AG09319 (cell line): ENCODE measurements at regions not wholly inside any gene's neighbourhood (a gene's known extent, or its start where the extent isn't known, plus 50 kb on each side); places are given as distances from the start of the nearest gene placed in this dataset.

Experiments
- DNase-seq: peaks from one replicate; pipeline ENCODE4 v3.0.0-alpha.2; 2010; ENCODE audit warnings: low read depth; ENCODE audit errors: extremely low read depth
- TF ChIP-seq, protein P1 (sequence below): IDR thresholded peaks from 2 replicates; pipeline ENCODE4 v1.5.1; 2011; ENCODE audit warnings: low read depth, mild to moderate bottlenecking, inconsistent platforms, low read length, moderate library complexity

DNA sequence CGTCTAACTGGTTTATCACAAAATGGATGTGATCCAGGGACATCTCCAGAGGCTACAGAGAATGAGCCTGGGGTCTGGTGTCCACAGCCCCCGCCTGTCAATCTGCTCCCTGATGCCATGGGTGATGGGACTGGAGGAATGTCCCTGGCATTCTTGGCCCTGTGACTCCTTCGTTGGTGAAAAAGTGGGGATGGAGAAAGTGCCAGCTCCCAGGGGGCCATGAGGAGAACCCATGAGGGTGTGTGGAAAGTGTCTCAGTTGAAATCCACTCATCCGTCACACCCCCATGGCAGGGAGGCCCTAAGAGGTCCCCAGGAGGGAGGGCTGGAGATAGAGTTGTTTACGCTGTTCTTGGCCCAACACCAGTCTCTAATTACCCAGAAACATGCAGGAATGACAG lies 322.0 kb downstream of the CTTN start:
- TF ChIP-seq, protein P1, sequence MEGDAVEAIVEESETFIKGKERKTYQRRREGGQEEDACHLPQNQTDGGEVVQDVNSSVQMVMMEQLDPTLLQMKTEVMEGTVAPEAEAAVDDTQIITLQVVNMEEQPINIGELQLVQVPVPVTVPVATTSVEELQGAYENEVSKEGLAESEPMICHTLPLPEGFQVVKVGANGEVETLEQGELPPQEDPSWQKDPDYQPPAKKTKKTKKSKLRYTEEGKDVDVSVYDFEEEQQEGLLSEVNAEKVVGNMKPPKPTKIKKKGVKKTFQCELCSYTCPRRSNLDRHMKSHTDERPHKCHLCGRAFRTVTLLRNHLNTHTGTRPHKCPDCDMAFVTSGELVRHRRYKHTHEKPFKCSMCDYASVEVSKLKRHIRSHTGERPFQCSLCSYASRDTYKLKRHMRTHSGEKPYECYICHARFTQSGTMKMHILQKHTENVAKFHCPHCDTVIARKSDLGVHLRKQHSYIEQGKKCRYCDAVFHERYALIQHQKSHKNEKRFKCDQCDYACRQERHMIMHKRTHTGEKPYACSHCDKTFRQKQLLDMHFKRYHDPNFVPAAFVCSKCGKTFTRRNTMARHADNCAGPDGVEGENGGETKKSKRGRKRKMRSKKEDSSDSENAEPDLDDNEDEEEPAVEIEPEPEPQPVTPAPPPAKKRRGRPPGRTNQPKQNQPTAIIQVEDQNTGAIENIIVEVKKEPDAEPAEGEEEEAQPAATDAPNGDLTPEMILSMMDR = no peak
- no peak for DNase-seq

DNA sequence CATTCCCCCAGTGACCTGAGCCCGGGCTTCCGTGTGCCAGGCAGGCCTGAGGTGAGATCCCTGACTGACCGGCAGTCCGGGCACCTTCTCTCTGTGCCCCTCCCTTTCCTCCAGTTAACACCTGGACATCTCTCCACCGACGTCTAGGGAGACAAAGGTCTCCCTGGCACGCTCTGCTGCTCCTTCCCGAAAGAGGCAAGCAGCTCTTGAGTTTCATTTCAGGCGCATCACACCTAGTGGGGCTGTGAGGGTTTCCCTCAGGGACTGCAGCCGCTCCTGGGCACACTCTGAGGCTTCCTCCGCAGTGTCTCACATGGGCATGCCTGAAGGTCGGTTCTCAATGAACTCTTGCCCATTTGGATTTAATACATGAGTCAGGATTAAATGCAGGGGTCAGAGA lies 322.7 kb downstream of the CTTN start:
- DNase-seq = no peak
- TF ChIP-seq, protein P1 = no peak

DNA sequence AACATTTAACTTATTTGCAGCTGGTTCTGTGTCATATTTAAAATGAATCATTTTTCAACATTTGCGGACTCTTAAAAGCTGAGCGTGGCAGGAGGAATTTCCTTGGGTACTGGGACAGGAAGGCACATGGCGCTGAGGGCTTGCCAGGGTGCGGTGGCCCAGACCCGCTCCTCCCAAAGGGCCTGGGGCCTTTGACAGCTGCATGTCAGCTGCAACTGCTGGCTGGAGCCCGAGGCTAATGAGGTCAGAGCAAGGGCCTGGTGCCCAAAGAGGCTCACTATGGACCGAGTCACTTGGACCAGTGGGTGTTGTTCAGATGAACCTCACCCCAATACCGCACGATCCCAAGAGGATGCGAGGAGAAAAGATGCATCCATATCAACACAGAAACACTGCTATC lies 326.9 kb downstream of the CTTN start:
- TF ChIP-seq, protein P1 = no peak
- no peak for DNase-seq

DNA sequence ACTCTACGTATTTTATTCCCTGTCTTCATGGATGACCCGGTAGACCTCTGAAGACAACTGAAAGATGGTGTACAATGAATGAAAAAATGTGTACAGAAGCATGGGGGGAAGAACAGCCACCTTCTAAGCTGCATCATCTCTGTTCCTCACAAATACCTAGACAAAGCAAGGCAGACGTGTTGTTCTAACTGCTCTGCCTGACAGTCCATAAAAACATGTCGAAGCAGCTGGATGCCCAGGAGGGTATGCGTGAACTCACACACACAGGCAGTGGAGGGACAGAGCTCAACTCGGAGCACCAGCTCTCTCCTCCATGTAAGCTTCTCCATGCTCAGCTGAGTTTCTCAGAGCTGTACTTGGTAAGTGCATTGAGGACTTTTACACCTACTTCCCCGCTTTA lies 327.4 kb downstream of the CTTN start:
- TF ChIP-seq, protein P1 = no peak
- no peak for DNase-seq

DNA sequence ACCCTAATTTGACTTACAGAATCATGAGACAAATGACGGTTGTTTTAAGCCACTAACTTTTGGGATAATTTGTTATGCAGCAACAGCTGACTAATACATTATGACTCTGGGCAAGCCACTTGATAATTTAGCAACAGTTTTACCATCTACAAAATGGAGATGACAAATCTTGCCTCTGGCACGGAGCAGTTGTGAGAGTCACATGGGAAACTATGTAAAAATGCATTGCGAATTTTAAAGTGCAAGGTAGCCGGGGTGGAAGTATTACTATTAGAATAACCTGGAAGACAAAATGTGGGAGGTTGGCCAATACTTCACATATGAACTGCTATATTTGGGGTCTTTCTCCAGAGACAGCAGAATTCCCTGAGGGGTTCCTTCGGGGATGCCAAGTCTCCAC lies 328.7 kb downstream of the CTTN start:
- TF ChIP-seq, protein P1 = no peak
- DNase-seq = no peak

DNA sequence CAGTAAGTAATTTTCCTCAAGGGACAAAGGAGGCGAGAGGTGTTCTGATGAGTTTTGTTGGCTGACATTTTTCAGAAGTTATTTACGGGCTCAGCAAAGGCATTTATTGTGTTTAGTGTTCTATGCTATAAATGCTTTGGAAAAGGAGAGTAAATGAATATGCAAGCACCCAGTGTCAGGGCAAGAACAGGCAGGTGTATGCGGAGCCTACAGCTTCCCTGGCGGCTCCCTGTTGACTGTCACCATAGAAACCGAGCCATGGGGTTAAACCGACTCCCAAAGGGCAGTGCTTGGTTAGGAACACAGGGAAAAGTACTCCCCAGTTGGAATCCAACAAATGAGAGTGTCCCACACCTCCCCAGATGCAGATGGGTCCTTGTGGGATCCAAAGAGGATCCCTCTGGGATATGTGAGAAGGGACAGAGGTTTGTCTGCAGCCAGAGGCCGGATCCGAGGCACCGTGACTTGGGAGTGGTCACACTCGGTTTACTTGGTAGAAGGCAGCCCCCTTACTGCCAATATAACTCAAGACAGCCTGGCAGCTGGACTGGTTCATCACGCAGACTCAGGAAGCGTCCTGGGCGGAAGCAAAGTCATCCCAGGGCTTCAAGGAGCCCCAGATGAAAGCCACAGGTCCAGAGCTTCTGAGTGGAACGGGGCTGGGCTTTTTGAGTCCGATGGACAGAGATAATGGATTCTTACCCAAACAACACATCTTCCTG lies 329.7 kb downstream of the CTTN start:
- no peak for DNase-seq
- TF ChIP-seq, protein P1 = no peak

DNA sequence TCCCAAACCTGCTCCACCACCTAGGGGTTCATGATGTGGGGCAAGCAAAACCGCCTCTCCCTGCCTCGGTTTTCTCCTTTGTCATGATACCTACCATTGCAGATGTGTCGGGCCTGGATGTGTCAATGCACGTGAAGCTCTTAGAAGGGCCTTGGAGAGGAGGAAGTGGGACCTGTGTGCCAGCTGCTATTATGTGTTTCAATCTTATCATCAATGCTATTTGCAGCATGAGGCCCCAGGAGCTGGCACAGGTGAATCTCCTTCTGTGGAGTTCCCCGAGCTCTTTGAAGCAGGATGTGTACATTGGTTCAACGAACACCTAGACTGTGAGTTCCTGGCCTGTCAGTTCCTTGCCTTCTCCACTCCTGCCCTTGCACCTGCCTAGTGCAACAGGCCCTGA lies 331.6 kb downstream of the CTTN start:
- TF ChIP-seq, protein P1 = no peak
- DNase-seq = no peak
